Dendritic cell treated with granulocyte-macrophage colony-stimulating factor and Interleukin-4, amounts not matched to agents 40 ng/mL and 50 ng/mL, for 4 days (primary cell): ENCODE measurements at regions not wholly inside any gene's neighbourhood (a gene's known extent, or its start where the extent isn't known, plus 50 kb on each side); places are given as distances from the start of the nearest gene placed in this dataset.

Source experiments
- H3K27ac Mint-ChIP-seq: one replicate; pipeline ENCODE4 v1.8.0; 2022; ENCODE audit warnings: mild to moderate bottlenecking, mixed read lengths
- H3K27me3 Mint-ChIP-seq: one replicate; pipeline ENCODE4 v1.8.0; 2022; ENCODE audit warnings: mild to moderate bottlenecking, mixed read lengths
- H3K36me3 Mint-ChIP-seq: one replicate; pipeline ENCODE4 v1.8.0; 2022; ENCODE audit warnings: low read depth, mixed read lengths
- H3K4me1 Mint-ChIP-seq: one replicate; pipeline ENCODE4 v1.8.0; 2022; ENCODE audit warnings: low read depth, mixed read lengths
- H3K4me3 Mint-ChIP-seq: one replicate; pipeline ENCODE4 v1.8.0; 2022; ENCODE audit warnings: mild to moderate bottlenecking, moderate library complexity, mixed read lengths
- H3K9me3 Mint-ChIP-seq: one replicate; pipeline ENCODE4 v1.8.0; 2022; ENCODE audit warnings: mixed read lengths
- intact Hi-C: fragments of 100-400 bp; cut with micrococcal nuclease; formaldehyde crosslinking; loops from one replicate; pipeline ENCODE4 v1.15.0; 2022

DNA sequence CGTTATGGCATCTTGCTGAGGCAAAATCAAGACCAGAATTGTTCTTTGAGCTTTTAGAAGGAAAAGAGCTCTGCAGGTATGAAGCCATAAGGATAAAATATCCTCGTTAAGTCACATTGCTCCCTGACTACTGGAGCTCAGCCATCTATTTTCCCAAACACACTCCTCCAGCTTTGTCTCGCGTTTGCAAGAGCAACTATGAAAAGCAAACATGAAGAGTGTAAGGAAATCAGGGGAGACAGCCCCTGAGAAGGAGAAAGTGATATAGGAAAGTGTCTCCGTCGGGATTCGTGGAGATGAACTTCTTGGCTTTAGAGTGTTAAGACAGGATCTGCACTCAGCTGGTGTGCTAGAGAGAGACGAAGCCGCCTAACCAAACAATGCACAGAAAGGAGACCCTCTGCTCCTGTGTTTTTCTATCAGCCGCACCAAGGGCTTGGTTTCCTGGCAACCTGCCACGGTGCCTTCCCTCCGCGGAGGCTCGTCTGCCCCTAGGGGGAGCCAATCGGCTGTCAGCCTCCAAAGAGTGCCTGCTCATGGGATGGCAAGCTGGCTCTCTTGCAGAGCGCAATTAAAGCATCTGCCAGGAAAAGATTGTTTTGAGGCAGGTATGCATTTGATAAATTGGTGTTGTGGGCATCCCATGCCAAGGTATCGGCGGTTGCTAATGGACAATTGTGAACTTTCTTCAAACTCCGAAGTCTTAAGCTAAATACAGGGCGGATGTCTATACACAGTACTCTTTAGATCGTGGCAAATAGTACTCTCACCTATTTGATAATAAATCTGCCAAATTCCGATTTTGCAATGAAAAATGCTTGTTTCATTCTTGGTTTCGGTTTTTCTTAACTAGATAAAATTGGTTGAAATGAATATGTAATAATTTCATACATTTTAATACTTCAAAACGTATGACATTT is 603.2 kb downstream of the RNF144B start:
- H3K27ac Mint-ChIP-seq: no peak overlapping the region
- intact Hi-C loops: no loop called here
- H3K27me3 Mint-ChIP-seq: no peaks in the 10 kb centered on the region
- H3K36me3 Mint-ChIP-seq: no peaks in the 10 kb centered on the region
- H3K4me1 Mint-ChIP-seq: no peaks in the 10 kb centered on the region
- no peaks in the 10 kb centered on the region for H3K9me3 Mint-ChIP-seq
- H3K4me3 Mint-ChIP-seq: no peak overlapping the region

DNA sequence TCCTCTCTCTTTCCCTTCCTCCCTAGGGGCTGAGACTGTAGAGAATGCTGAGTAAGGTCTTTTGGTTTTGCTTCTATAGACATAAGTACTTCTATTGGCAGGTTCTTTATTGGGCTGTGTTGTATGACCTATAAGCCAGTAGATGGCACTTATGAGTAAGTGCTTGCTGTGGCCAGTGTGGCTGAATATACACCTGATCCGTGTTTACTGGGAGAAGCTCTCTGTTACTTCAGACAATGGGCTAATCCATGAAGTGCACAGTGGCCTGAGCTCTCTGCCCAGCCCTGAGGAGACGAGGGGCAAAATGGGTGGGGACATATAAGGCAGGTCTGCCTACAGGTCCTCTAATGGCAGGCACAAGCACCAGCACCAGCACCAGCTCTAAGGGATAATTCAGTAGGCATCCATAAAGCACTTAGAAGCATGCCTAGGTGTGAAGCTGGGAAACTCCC is 610.3 kb downstream of the RNF144B start:
- intact Hi-C loops: no loop called here
- H3K36me3 Mint-ChIP-seq: no peaks in the 10 kb centered on the region
- peaks cover 2% of the 10 kb centered on the region for H3K27me3 Mint-ChIP-seq
- H3K9me3 Mint-ChIP-seq: no peaks in the 10 kb centered on the region
- H3K4me3 Mint-ChIP-seq: no peak overlapping the region
- H3K4me1 Mint-ChIP-seq: no peaks in the 10 kb centered on the region
- no peak overlapping the region for H3K27ac Mint-ChIP-seq

DNA sequence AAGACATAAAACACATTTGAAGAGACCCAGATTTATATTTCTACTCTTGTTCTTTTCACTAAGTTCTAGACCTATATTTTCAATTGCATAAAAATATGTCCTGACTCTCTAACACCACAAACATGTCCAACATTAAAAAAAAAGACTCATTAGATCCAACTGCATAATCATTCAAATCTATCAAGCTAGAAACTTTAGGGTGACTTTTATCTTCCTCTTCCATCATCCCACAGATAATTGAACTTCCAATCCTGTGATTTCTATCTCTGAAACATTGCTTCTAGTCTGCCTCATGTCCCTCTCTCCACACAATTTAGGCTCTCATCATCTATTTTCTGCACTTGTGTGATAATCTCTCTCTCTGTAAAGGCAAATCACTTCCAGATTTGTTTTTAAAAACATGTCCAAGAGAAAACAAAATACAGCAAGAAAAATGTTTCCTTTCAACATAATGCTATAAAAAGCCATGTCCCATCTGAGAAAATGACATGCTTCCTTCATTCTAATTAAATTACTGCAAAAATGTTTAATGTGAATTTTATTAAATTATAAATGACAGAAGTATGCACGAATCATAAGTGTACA is 615.9 kb downstream of the RNF144B start:
- Mint-ChIP-seq H3K27me3 (no peaks in the 10 kb centered on the region), H3K4me1 (no peaks in the 10 kb centered on the region), H3K4me3 (no peak overlapping the region), H3K9me3 (peaks cover 9% of the 10 kb centered on the region), H3K36me3 (no peaks in the 10 kb centered on the region), H3K27ac (no peak overlapping the region)
- intact Hi-C loops: no loop called here

GRCh38 chr6:19004176-19004575 is 617.0 kb downstream of the RNF144B start:
- Mint-ChIP-seq H3K27ac (no peak overlapping the region), H3K9me3 (peaks cover 9% of the 10 kb centered on the region), H3K4me1 (no peaks in the 10 kb centered on the region), H3K27me3 (no peaks in the 10 kb centered on the region), H3K4me3 (no peak overlapping the region), H3K36me3 (no peaks in the 10 kb centered on the region)
- intact Hi-C loops: no loop called here

DNA sequence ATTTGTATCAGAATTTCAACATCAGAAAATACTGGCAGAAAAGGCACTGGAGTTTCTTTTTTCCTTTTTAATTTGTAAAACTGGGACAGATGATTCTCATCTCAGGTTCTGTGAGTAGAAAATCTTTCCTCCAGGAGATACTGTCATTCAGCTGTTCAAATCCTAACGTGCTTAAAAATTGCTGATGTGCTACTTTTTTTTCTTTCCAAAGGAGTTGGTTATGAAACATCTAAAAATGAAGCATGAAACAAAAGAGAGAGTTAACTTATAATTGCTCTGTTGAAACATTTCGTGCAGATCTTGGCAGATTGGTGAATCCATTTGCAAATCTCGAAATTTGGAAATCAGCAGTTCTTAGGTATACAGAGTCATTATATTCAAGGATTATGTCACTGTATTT is 622.6 kb downstream of the RNF144B start:
- Mint-ChIP-seq H3K9me3 (peaks cover 9% of the 10 kb centered on the region), H3K4me3 (no peak overlapping the region), H3K36me3 (no peaks in the 10 kb centered on the region), H3K27me3 (no peaks in the 10 kb centered on the region), H3K4me1 (no peaks in the 10 kb centered on the region), H3K27ac (no peak overlapping the region)
- intact Hi-C loops: no loop called here

DNA sequence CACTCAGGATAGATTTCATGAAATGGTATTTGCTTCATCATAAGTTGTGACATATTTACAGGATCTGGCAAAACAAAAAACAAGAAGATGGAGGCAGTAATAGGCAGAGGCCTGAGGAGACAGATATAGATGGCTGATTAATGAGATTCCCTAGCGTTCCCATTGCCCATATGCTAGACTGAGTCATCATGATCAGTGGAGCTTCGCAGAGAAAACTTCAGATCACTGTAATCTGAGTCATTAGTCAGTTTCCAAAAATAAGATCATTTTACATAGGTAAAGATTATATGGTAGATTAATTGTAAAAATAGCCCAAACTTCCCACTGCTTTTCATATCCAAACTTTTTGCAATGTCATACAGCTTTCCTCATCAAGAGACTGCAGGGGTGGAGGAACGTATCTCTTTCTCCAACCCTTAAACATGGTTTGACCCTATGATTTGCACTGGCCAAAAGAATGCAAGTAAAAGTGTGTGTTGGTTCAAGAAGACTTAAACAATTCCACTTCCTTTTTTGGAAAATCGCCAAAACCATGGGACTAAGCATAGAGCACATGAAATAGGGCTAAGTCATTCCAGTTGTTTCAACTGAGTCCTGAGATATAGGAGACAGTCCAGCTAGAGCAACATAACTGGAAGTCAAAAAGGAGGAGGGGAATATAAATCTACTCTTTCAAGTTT is 626.0 kb downstream of the RNF144B start:
- no peaks in the 10 kb centered on the region for H3K36me3 Mint-ChIP-seq
- no peaks in the 10 kb centered on the region for H3K4me1 Mint-ChIP-seq
- H3K9me3 Mint-ChIP-seq: no peaks in the 10 kb centered on the region
- H3K4me3 Mint-ChIP-seq: no peak overlapping the region
- no peaks in the 10 kb centered on the region for H3K27me3 Mint-ChIP-seq
- no peak overlapping the region for H3K27ac Mint-ChIP-seq
- intact Hi-C loops: no loop called here

DNA sequence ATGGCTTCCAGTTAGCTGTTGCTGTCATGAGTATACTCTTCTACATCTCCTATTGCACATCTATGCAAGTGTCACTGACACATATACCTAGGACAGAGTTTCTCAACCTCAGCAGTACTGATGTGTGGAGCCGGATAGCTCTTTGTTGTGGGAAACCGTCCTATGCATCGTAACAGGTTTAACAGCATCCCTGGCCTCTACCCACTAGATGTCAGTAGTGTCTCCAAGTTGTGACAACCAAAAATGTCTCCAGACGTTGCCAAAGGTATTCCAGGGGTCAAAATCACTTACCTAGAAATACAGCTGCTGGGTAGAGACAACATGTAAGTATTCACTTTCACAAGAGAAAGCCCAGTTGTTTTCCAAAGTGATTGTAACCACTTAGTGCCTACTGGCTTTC is 637.6 kb downstream of the RNF144B start:
- intact Hi-C loops: no loop called here
- no peaks in the 10 kb centered on the region for H3K36me3 Mint-ChIP-seq
- H3K27ac Mint-ChIP-seq: no peak overlapping the region
- H3K9me3 Mint-ChIP-seq: no peaks in the 10 kb centered on the region
- H3K4me1 Mint-ChIP-seq: no peaks in the 10 kb centered on the region
- H3K4me3 Mint-ChIP-seq: no peak overlapping the region
- H3K27me3 Mint-ChIP-seq: no peaks in the 10 kb centered on the region

- Mint-ChIP-seq H3K4me1 (no peaks in the 10 kb centered on the region), H3K36me3 (no peaks in the 10 kb centered on the region), H3K9me3 (no peaks in the 10 kb centered on the region), H3K27me3 (no peaks in the 10 kb centered on the region), H3K27ac (no peak overlapping the region), H3K4me3 (no peak overlapping the region)
- intact Hi-C loops: no loop called here
Observed at GRCh38 chr6:19028201-19028600, 641.1 kb downstream of the RNF144B start.

- Mint-ChIP-seq H3K9me3 (no peaks in the 10 kb centered on the region), H3K4me3 (no peak overlapping the region), H3K4me1 (no peaks in the 10 kb centered on the region), H3K36me3 (no peaks in the 10 kb centered on the region), H3K27ac (no peak overlapping the region), H3K27me3 (no peaks in the 10 kb centered on the region)
- intact Hi-C loops: no loop called here
Observed at GRCh38 chr6:19032591-19033295, 645.6 kb downstream of the RNF144B start.

DNA sequence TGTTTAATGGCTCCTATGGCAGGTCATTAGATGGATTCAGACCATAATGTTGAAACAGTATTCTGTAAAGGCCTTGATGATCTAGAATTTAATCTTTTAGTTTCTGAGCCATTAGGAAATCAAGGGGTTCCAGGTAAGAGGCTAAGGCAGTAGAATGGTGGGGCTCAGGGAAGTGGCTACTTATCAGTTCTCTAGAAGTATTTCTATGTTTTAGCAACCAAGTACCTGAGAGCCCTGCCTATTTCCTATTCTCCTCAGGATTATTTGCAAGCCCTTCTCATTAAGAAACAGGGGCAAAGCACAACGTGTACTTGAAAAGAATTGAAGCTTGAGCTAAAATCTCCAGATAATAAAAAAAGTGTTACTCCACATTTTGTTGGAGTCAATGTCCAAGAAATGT is 646.5 kb downstream of the RNF144B start:
- no peaks in the 10 kb centered on the region for H3K4me1 Mint-ChIP-seq
- intact Hi-C loops: no loop called here
- no peaks in the 10 kb centered on the region for H3K9me3 Mint-ChIP-seq
- no peaks in the 10 kb centered on the region for H3K36me3 Mint-ChIP-seq
- no peak overlapping the region for H3K4me3 Mint-ChIP-seq
- no peak overlapping the region for H3K27ac Mint-ChIP-seq
- H3K27me3 Mint-ChIP-seq: no peaks in the 10 kb centered on the region

DNA sequence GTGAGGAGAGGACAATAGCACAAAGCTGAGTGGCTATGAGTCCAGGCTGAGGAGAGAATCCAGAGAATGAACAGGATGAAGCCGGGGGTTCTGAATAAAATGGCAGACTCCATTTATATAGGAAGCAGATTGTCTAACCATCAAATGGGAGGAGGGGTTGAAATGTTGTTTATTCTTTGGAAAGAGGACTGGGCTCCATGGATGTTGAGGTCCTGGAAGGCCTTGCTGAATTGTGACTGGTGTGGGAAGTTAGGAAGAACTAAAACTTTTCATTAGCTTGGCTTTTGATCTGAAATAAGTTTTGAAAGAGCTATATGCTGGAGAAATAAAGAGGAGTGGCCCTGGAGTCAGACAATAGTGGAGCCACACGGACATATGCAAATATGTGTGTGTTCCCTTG is 647.8 kb downstream of the RNF144B start:
- Mint-ChIP-seq H3K36me3 (no peaks in the 10 kb centered on the region), H3K9me3 (no peaks in the 10 kb centered on the region), H3K4me3 (no peak overlapping the region), H3K27ac (no peak overlapping the region), H3K27me3 (no peaks in the 10 kb centered on the region), H3K4me1 (no peaks in the 10 kb centered on the region)
- intact Hi-C loops: no loop called here

GRCh38 chr6:19035461-19036195 is 648.5 kb downstream of the RNF144B start:
- Mint-ChIP-seq H3K27ac (no peak overlapping the region), H3K9me3 (no peaks in the 10 kb centered on the region), H3K36me3 (no peaks in the 10 kb centered on the region), H3K4me1 (no peaks in the 10 kb centered on the region), H3K4me3 (no peak overlapping the region), H3K27me3 (no peaks in the 10 kb centered on the region)
- intact Hi-C loops: no loop called here

- intact Hi-C loops: no loop called here
- H3K4me1 Mint-ChIP-seq: no peaks in the 10 kb centered on the region
Observed at GRCh38 chr6:19036196-19036555, 649.0 kb downstream of the RNF144B start.

More at GRCh38 chr6:19036196-19036555, 649.0 kb downstream of the RNF144B start:
- H3K36me3 Mint-ChIP-seq: no peaks in the 10 kb centered on the region
- H3K27ac Mint-ChIP-seq: no peak overlapping the region
- H3K9me3 Mint-ChIP-seq: no peaks in the 10 kb centered on the region
- no peaks in the 10 kb centered on the region for H3K27me3 Mint-ChIP-seq
- no peak overlapping the region for H3K4me3 Mint-ChIP-seq
